ENCODE measurements at regions not wholly inside any gene's neighbourhood (a gene's known extent, or its start where the extent isn't known, plus 50 kb on each side); places are given as distances from the start of the nearest gene placed in this dataset.

- Histone ChIP-seq H3K36me3 (no peaks in the 10 kb centered on the region), H3K4me3 (no peak overlapping the region), H3K27ac (no peak overlapping the region), H3K4me1 (no peaks in the 10 kb centered on the region), H3K27me3 (no peaks in the 10 kb centered on the region), H3K9me3 (no peaks in the 10 kb centered on the region)
- intact Hi-C loops (cut with DNase I; ENCODE audit: low total_unique reads) = no loop called here
- no peak for TF ChIP-seq POLR2A (IDR thresholded peaks at IDR 0.05)
- TF ChIP-seq CTCF (IDR thresholded peaks at IDR 0.05) = no peak
- no peak for DNase-seq
Observed at GRCh38 chr7:98722402-98722801, 105.3 kb downstream of the NPTX2 start.

- no peaks in the 10 kb centered on the region for H3K36me3 ChIP-seq
- no peak for TF ChIP-seq POLR2A (IDR thresholded peaks at IDR 0.05)
- TF ChIP-seq CTCF (IDR thresholded peaks at IDR 0.05) = no peak
- H3K27ac ChIP-seq = no peak overlapping the region
- H3K4me1 ChIP-seq = no peaks in the 10 kb centered on the region
- no peak overlapping the region for H3K4me3 ChIP-seq
- no peaks in the 10 kb centered on the region for H3K27me3 ChIP-seq
- no peaks in the 10 kb centered on the region for H3K9me3 ChIP-seq
- no peak for DNase-seq
- intact Hi-C loops (cut with DNase I; ENCODE audit: low total_unique reads) = no loop called here
Observed at GRCh38 chr7:98724591-98724990, 107.5 kb downstream of the NPTX2 start.

GRCh38 chr7:98727146-98727709 lies 110.1 kb downstream of the NPTX2 start:
- H3K27ac ChIP-seq = no peak overlapping the region
- no peaks in the 10 kb centered on the region for H3K36me3 ChIP-seq
- no peak overlapping the region for H3K4me3 ChIP-seq
- H3K9me3 ChIP-seq = no peaks in the 10 kb centered on the region
- intact Hi-C loops (cut with DNase I; ENCODE audit: low total_unique reads) = no loop called here
- H3K4me1 ChIP-seq = no peaks in the 10 kb centered on the region
- no peak for DNase-seq
- H3K27me3 ChIP-seq = no peaks in the 10 kb centered on the region
- TF ChIP-seq CTCF (IDR thresholded peaks at IDR 0.05) (no peak), POLR2A (IDR thresholded peaks at IDR 0.05) (no peak)

GRCh38 chr7:98728555-98728954 lies 111.5 kb downstream of the NPTX2 start:
- no peaks in the 10 kb centered on the region for H3K4me1 ChIP-seq
- H3K27ac ChIP-seq = no peak overlapping the region
- TF ChIP-seq POLR2A (IDR thresholded peaks at IDR 0.05) = no peak
- no peak for TF ChIP-seq CTCF (IDR thresholded peaks at IDR 0.05)
- H3K9me3 ChIP-seq = no peaks in the 10 kb centered on the region
- no peaks in the 10 kb centered on the region for H3K36me3 ChIP-seq
- DNase-seq = no peak
- no peak overlapping the region for H3K4me3 ChIP-seq
- no peaks in the 10 kb centered on the region for H3K27me3 ChIP-seq
- intact Hi-C loops (cut with DNase I; ENCODE audit: low total_unique reads) = no loop called here

GRCh38 chr7:98729121-98729520 lies 112.0 kb downstream of the NPTX2 start:
- no peaks in the 10 kb centered on the region for H3K4me1 ChIP-seq
- TF ChIP-seq POLR2A (IDR thresholded peaks at IDR 0.05) (no peak), CTCF (IDR thresholded peaks at IDR 0.05) (no peak)
- intact Hi-C loops (cut with DNase I; ENCODE audit: low total_unique reads) = no loop called here
- H3K27me3 ChIP-seq = no peaks in the 10 kb centered on the region
- H3K9me3 ChIP-seq = no peaks in the 10 kb centered on the region
- H3K27ac ChIP-seq = no peak overlapping the region
- no peak overlapping the region for H3K4me3 ChIP-seq
- H3K36me3 ChIP-seq = no peaks in the 10 kb centered on the region
- no peak for DNase-seq

All from uterus (tissue), 3 donors.